GM21526 (cell line): ENCODE measurements at regions not wholly inside any gene's neighbourhood (a gene's known extent, or its start where the extent isn't known, plus 50 kb on each side); places are given as distances from the start of the nearest gene placed in this dataset.

Experiments
- ATAC-seq: cut with Tn5 transposase; IDR thresholded peaks from one replicate; pipeline ENCODE4 v1.9.1; 2021; ENCODE audit warnings: moderate library complexity; ENCODE audit not compliant: unreplicated experiment, low FRiP score

- ATAC-seq: no peak
These were observed 483.9 kb upstream of the BRINP1 start for GRCh38 chr9:119853126-119853525.

DNA sequence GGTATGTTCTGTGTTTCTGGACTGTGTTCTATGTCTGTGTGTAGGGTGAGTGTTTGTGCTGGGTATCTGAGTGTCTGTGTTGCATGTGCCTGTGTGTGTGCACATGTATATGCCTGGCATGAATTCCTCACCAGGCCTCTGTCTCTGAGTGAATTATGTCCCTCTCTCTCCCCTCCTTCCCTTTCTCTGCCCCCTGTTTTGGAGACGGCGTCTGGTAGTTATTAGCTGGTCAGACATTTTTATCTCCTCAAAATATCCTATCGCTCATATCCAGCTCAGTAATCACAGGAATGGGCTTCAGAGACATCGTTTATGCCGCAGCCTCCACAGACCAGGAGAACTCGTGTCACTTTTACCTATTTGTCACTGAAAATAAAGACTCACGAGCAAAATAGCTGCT, 483.2 kb upstream of the BRINP1 start:
- no peak for ATAC-seq

DNA sequence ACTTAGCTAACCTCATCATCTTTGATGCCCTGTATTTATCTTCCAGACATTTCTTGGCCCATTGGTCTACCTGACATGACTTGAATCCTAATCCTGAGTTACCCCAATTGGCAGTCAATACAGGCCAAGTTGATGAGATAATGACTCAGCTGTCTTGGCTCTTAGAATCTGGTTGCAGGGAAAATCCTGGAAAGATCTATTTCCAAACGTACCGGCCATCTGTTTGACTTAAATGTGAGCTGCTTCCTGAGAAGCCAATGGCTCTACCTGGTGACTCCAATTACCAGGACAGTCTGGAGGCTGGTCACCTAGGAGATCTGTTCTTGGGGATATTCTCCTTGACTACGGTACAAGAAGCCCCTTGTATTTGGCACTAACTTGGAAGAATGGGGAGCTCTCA, 475.2 kb upstream of the BRINP1 start:
- no peak for ATAC-seq

GRCh38 chr9:119841016-119841415, 471.8 kb upstream of the BRINP1 start:
- ATAC-seq: no peak

- no peak for ATAC-seq
These were observed 470.7 kb upstream of the BRINP1 start for GRCh38 chr9:119839888-119840287.

DNA sequence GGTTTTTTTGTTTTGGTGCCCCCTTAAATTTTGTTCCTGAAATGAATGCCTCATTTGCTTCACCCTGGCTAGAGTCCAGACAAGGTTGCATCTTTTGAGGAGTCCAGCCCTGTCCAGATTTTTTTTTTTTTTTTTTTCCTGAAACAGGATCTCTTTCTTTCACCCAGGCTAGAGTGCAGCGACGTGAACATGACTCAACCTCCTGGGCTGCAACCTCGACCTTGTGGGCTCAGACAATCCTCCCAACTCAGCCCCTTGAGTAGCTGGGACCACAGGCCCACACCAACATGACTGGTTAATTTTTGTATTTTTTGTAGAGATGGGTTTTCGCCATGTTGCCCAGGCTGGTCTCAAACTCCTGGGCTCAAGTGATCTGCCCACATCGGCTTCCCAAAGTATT, 469.0 kb upstream of the BRINP1 start:
- ATAC-seq: no peak

- ATAC-seq: no peak
These were observed 466.8 kb upstream of the BRINP1 start for GRCh38 chr9:119836036-119836435.

DNA sequence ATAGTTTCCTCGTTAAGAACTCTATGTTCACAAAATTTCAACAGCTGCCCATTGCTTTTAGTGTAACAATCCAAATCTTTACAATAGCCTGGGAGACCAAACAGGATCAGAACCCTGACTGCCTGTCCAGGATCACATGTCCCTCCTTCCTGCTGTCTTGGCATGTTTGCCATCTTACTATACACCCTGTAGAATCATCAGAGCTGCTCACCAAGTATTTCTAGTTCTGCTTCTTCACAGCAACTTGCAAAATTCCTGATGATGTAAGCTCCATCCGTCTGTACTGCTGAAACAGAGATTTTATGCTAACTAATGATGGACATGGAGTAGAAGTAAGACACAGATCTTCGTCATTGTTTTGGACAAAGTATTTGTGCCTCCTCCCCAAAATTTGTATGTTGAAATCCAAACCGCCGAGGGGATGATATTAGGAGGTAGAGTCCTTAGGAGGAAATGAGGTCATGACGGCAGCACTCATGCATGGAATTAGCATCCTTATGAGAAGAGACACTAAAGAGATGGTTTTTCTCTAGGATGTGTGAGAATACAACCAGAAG, 464.9 kb upstream of the BRINP1 start:
- no peak for ATAC-seq

GRCh38 chr9:119831309-119831708, 462.1 kb upstream of the BRINP1 start:
- ATAC-seq: no peak

GRCh38 chr9:119829748-119830147, 460.5 kb upstream of the BRINP1 start:
- no peak for ATAC-seq

- ATAC-seq: no peak
These were observed 460.0 kb upstream of the BRINP1 start for GRCh38 chr9:119829186-119829585.

DNA sequence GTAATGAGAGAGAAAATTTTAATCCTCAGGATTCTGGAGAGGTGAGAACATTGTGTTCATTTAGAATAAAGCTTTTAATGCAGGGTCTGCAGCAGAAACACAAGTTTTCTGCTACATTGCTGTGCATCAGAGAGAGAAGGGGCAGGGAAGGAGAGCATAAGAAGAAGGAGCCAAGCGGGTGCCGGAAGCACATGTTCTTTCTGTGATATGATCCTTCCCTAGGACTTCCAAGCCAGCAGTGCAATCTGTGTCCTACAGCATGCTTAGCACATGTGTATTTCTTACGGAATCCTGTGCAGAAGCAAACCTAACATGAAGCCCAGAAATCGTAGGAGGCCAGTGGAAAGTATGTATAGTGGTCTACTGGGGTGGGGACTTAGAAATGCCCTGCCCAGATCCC, 458.3 kb upstream of the BRINP1 start:
- no peak for ATAC-seq

GRCh38 chr9:119827126-119827525, 457.9 kb upstream of the BRINP1 start:
- no peak for ATAC-seq

DNA sequence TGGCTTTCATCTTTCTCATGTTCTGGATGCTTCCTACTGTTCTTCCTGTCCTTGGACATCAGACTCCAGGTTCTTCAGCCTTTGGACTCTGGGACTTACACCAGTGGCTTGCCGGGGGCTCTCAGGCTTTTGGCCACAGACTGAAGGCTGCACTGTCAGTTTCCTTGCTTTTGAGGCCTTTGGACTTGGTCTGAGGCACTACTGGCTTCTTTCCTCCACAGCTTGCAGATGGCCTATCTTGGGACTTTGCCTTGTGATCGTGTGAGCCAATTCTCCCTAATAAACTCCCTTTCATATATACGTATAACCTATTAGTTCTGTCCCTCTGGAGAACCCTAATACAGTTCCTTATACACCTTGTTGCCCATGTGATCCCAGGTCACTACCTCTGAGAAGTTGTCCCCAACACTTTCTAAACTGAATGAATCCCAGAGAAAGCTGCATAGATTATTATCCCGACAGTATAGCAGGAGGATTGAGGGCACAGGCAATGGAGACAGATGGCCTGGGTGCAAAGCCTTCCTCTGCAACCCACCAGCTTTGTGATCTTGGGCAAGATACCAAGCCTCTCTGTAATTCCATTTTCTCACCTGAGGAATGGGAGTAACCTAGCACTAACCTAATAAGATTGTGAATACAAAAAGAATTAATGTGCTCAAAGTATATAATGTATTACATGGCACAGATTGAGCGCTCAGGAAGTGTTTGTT, 449.6 kb upstream of the BRINP1 start:
- no peak for ATAC-seq

- no peak for ATAC-seq
These were observed 441.6 kb upstream of the BRINP1 start for GRCh38 chr9:119810645-119811429.

- ATAC-seq: no peak
These were observed 434.4 kb upstream of the BRINP1 start for GRCh38 chr9:119803679-119804078.

DNA sequence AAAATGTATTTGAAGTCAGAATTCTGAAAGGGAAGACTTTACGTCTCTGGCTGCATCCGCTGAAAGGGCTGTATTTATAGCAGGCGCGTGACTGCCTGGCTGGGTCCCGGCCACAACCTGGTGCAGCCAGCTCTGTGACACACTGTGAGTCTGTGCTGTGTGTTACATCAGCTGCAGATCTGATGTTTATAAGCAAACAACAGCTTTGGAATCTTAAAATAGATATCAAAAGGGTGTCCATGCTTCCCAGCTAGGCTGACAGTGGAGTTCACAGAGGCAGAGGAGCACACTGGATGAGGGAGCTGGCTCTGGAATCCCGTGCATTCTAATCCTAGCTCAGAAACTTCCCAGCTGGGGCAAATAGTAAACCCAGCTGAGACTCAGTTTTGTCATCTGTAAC, 433.4 kb upstream of the BRINP1 start:
- ATAC-seq: no peak

GRCh38 chr9:119802133-119802532, 432.9 kb upstream of the BRINP1 start:
- ATAC-seq: no peak

DNA sequence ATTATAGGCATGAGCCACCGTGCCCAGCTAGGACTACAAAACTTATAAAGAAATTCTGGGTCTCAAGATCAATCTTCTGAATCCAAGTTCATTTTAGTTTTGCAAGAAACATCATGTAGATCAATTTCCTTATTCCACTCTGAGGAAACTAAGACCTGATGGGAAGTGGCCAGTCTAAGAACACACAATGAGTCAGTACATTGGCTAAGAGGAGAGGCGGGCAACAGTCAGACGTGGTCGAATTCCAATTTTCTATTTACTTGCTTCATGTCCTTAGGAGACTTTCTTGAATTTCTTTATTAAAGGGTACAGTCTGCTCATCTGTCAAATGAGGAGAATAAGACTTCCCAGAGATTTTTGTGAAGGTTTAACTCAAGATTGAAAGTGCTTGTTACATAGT, 432.1 kb upstream of the BRINP1 start:
- no peak for ATAC-seq

DNA sequence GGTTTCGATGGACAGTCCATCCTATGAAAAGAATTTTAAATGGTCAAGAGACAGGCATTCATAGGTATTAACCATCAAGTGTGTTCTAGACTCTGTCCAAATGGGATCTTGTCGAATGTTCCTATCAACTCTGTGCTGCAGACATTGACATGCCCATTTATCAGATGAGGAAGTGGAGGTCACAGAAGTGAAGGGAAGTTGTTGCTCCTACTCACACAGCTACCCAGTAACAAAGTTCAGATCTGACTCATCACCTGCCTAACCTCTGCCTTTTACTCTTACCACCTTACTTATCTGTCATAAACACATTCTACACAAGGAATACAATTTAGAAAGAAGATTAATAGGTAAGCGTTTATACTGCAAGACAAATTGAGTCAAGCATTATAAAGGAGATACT, 426.2 kb upstream of the BRINP1 start:
- ATAC-seq: no peak

DNA sequence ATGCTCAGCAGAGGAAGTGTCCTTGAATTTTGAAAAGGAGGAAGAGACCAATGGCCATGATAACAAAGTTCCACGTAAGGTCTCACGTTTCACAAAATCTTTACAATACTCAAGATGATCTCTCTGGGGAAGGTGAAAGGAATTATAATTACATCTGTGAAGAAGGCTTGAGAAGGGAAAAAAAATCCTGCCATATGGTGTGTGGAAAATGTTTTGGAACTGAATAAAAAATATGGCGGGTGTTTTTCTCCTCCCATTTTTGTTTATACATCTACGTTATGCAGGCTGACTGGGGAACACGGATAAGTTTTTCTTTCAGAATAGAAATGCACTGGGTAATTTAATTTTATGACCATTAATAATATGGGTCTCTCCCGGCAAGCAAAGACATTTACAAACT, 425.6 kb upstream of the BRINP1 start:
- ATAC-seq: no peak

DNA sequence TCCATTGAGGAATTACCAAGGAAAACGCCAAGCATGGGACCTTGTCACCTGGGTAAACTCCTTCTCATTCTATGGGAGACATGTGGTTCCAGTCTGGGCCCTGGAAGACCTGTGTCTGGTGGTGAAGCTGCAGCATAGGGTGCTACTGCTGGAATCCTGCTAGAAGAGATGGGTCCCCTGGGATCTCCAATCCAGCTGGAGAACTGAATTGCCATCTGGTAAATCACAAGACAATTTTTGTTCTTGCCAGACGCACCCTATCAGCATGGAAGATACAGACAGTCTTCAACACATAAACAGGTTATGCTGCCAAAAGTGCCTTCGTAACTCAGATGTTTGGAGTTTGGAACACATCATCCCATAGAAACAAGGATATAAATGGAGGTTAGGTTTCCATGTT, 424.0 kb upstream of the BRINP1 start:
- no peak for ATAC-seq
